Activated B cell treated with CpG ODN at 0.5 μM for 24 hours (primary cell): ENCODE measurements at regions not wholly inside any gene's neighbourhood (a gene's known extent, or its start where the extent isn't known, plus 50 kb on each side); places are given as distances from the start of the nearest gene placed in this dataset.

Experiments used
- ATAC-seq: fragments of 200-7000 bp; cut with Tn5 transposase; one replicate; pipeline ENCODE4 v1.10.0; 2021; ENCODE audit warnings: low read depth, mild to moderate bottlenecking, moderate library complexity
- CTCF ChIA-PET: fragments of 350-600 bp; sonication (Branson Sonifier 250); formaldehyde crosslinking; loops from one replicate; lab custom pipeline; 2021; ENCODE audit warnings: antibody characterized with exemption; lab: Charles Lee
- POLR2A ChIA-PET: fragments of 350-600 bp; sonication (Branson Sonifier 250); formaldehyde crosslinking; loops from one replicate; lab custom pipeline; 2021; ENCODE audit warnings: antibody characterized with exemption; lab: Charles Lee
- DNase-seq: peaks from one replicate; pipeline ENCODE4 v3.0.0; 2022
- H3K27ac Mint-ChIP-seq: one replicate; pipeline ENCODE4 v1.8.0; 2020; ENCODE audit warnings: mixed read lengths
- H3K27me3 Mint-ChIP-seq: one replicate; pipeline ENCODE4 v1.8.0; 2021; ENCODE audit warnings: mixed read lengths
- H3K36me3 Mint-ChIP-seq: one replicate; pipeline ENCODE4 v1.8.0; 2021; ENCODE audit warnings: low read depth, mixed read lengths
- H3K4me1 Mint-ChIP-seq: one replicate; pipeline ENCODE4 v1.8.0; 2021; ENCODE audit warnings: mixed read lengths
- H3K4me3 Mint-ChIP-seq: one replicate; pipeline ENCODE4 v1.8.0; 2020; ENCODE audit warnings: mild to moderate bottlenecking, mixed read lengths
- H3K9me3 Mint-ChIP-seq: one replicate; pipeline ENCODE4 v1.8.0; 2020; ENCODE audit warnings: mixed read lengths
- CTCF ChIP-seq: fragments of 200-600 bp; IDR thresholded peaks from one replicate; pipeline ENCODE4 v1.8.0; 2022; ENCODE audit warnings: antibody characterized with exemption, mild to moderate bottlenecking
- intact Hi-C: fragments of 100-400 bp; cut with micrococcal nuclease; formaldehyde crosslinking; loops from one replicate; pipeline ENCODE4 v1.15.1; 2024

DNA sequence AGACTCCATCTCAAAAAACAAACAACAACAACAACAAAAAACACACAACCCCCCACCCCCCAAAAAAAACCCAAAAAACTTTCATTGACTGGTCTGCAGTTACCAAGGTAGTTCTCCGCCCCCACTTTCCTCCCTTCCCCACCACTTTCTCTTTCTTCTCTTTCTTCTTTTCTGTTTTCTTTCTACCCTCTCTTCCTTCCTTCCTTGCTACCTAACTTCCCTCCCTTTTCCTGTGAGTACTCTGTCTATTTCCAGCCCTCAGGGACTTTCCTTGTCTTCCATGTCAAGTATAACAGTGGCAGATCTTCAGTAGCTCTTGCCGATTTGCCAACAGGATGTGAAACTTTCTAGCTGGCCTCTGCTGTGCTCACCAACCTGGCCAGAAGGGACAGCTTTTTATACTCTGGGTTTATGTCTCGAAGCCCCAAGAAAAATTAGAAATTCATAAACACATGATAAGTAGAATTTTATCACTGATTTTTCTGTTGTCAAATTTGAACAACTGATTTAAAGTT lies 399.5 kb downstream of the QKI start:
- POLR2A ChIA-PET: interaction anchor here (0.6 kb wide), 1 partner anchor 46 kb away, joined by 10 read pairs; no protein-coding TSS in a partner anchor

DNA sequence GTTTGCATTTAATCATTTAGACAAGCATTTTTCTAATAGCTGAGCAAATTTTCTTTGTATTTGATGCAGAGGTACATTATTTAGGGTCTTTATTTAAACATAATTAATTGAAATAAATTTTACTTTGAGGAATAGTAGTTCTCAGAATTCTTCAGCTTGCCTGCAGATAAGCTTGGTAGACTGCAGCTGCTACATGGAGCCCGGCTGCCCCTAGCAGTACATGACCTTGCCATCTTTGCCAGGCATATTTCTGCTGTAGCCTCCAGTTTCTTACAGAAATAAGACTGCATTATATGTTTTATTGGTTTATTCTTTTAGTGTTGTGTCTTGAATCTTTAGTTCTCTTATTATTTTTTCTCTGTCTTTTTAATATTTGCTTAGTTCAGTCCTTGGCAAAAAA lies 396.8 kb downstream of the QKI start:
- Mint-ChIP-seq H3K4me1 (peaks cover 32% of the 10 kb centered on the region), H3K36me3 (no peaks in the 10 kb centered on the region), H3K4me3 (no peak overlapping the region), H3K27me3 (no peaks in the 10 kb centered on the region), H3K27ac (no peak overlapping the region), H3K9me3 (no peaks in the 10 kb centered on the region)
- ChIA-PET CTCF (no interaction called here), POLR2A (no interaction called here)
- DNase-seq (no peak), ATAC-seq (no peak)
- intact Hi-C loops: no loop called here
- no peak for TF ChIP-seq CTCF

More for the DNA sequence above, 399.5 kb downstream of the QKI start:
- CTCF ChIA-PET: no interaction called here
- peaks cover 8% of the 10 kb centered on the region for H3K9me3 Mint-ChIP-seq
- DNase-seq (no peak), ATAC-seq (peak; percentile 34)
- no peaks in the 10 kb centered on the region for H3K36me3 Mint-ChIP-seq
- no peak overlapping the region for H3K27ac Mint-ChIP-seq
- peaks cover 32% of the 10 kb centered on the region for H3K4me1 Mint-ChIP-seq
- peaks cover 2% of the 10 kb centered on the region for H3K27me3 Mint-ChIP-seq
- intact Hi-C loops: no loop called here
- TF ChIP-seq CTCF: no peak
- H3K4me3 Mint-ChIP-seq: peak overlapping the region; percentile 63

- Mint-ChIP-seq H3K4me1 (peaks cover 18% of the 10 kb centered on the region), H3K27me3 (peaks cover 5% of the 10 kb centered on the region), H3K36me3 (no peaks in the 10 kb centered on the region), H3K9me3 (no peaks in the 10 kb centered on the region), H3K4me3 (no peak overlapping the region), H3K27ac (no peak overlapping the region)
- POLR2A ChIA-PET: no interaction called here
- intact Hi-C loops: no loop called here
- ATAC-seq (no peak), DNase-seq (no peak)
- no peak for TF ChIP-seq CTCF
- CTCF ChIA-PET: no interaction called here
Observed at GRCh38 chr6:163809364-163809763, 394.8 kb downstream of the QKI start.

DNA sequence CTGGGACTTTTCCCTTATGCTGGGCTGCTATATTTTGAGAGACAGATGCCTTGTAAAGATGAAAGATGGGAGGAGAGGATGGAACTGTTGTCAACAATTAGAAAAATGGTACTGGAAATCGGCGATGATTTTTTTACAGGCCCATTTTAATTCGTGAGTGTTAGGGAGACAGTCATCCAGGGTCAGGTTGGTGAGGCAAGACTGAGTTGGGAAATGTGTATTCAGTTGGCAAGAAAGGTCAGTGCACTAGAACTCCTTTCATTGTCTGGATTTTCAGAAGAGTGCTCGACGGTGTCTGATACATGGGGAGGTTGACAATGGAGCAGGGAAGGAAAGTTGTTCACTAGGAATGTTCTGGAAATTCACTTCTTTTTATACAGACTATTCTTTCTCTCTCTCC lies 394.4 kb downstream of the QKI start:
- Mint-ChIP-seq H3K27ac (no peak overlapping the region), H3K4me1 (peaks cover 13% of the 10 kb centered on the region)

DNA sequence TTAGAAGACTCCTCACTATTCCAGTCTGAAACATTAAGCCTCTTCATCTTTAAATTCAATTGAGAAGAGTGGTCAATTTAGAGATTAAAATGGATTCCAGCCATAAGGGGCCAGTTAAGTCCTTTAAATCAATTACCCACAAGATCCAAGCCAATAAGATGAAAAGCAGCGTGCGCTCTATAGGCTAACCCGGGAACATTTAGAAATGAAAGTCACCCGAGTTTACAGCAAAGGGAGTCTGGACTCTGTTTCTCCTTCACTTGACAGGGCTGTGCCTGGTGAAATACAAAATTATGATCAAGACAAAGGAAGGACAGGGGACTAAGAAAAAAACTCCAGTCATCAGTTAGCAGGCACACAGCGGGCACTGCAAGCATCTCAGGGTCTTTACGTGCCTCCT lies 393.7 kb downstream of the QKI start:
- ATAC-seq (no peak), DNase-seq (no peak)
- ChIA-PET CTCF (no interaction called here), POLR2A (no interaction called here)
- Mint-ChIP-seq H3K36me3 (no peaks in the 10 kb centered on the region), H3K9me3 (no peaks in the 10 kb centered on the region), H3K27ac (no peak overlapping the region), H3K27me3 (peaks cover 5% of the 10 kb centered on the region), H3K4me1 (peaks cover 7% of the 10 kb centered on the region), H3K4me3 (no peak overlapping the region)
- no peak for TF ChIP-seq CTCF
- intact Hi-C loops: no loop called here

More for the DNA sequence above, 394.4 kb downstream of the QKI start:
- TF ChIP-seq CTCF: no peak
- DNase-seq (no peak), ATAC-seq (no peak)
- H3K27me3 Mint-ChIP-seq: peaks cover 5% of the 10 kb centered on the region
- ChIA-PET POLR2A (no interaction called here), CTCF (no interaction called here)
- H3K4me3 Mint-ChIP-seq: no peak overlapping the region
- no peaks in the 10 kb centered on the region for H3K9me3 Mint-ChIP-seq
- no peaks in the 10 kb centered on the region for H3K36me3 Mint-ChIP-seq
- intact Hi-C loops: no loop called here
